ENCODE measurements at regions not wholly inside any gene's neighbourhood (a gene's known extent, or its start where the extent isn't known, plus 50 kb on each side); places are given as distances from the start of the nearest gene placed in this dataset.

GRCh38 chr18:39058386-39059000, 1492.9 kb upstream of the CELF4 start:
- DNase-seq: no peak

GRCh38 chr18:39057423-39058064, 1491.9 kb upstream of the CELF4 start:
- DNase-seq: no peak

DNA sequence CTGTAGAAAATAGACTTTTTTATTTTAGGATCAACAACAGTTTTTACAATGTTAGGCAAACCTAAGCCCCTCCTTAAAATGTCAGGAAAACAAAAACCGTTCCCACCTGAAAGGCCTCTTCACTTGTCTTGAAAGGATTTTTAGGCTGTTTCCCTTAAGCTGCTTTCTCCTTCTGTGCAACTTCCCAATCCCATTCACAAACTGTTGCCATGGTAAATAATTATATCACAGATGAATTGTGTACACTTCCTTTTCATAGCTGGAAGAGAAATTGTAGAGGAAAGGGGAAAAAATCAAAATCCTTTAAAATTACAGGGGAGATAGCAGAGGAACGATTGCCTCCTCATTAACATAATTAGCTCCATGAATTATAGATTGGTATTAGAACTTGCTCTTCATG, 1488.0 kb upstream of the CELF4 start:
- no peak for DNase-seq

- no peak for DNase-seq
Measured at GRCh38 chr18:39051013-39051412, 1485.4 kb upstream of the CELF4 start.

- no peak for DNase-seq
Measured at GRCh38 chr18:39039813-39040212, 1474.2 kb upstream of the CELF4 start.

DNA sequence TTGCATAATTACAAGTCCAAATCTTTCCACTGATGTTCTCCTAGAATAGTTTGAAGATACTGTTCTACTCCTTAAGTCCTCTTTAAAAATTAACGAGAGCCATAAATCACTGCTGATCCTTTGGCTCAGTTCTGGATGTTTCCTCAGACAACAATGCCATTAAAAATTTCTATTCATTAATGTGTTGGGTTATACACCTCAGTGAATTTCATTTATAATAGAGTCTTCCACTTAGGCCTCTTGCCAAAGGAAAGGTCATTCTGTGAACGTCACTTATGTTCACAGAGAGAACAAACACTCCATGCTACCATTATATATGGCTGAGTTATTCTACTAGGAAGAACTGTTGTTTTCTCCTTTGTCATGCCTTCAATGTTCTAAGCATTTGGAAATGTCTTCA, 1472.3 kb upstream of the CELF4 start:
- no peak for DNase-seq

DNA sequence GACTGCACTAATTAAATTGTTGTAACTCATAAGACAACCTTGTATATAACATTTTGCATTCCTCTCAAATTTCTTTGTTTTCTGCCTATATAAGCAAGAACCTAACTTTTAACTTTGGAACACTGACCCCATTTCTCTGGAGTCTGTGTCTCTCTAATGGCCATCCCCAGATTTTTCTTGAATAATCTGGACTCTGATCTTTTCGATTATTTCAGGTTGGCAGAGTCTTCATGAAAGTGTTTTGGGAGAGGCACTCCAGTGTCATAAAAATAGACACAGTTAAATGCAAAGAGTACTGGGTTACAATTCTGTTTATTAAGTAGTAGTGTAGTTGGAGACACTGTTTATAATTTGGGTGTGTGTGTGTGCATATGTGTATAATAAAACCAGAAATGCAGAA, 1467.7 kb upstream of the CELF4 start:
- no peak for DNase-seq

GRCh38 chr18:39031647-39032046, 1466.0 kb upstream of the CELF4 start:
- DNase-seq: no peak

GRCh38 chr18:39030124-39030655, 1464.6 kb upstream of the CELF4 start:
- DNase-seq: no peak

GRCh38 chr18:39025531-39025930, 1459.9 kb upstream of the CELF4 start:
- DNase-seq: no peak

GRCh38 chr18:39019989-39020388, 1454.4 kb upstream of the CELF4 start:
- DNase-seq: no peak

GRCh38 chr18:39007031-39007902, 1441.7 kb upstream of the CELF4 start:
- DNase-seq: no peak

DNA sequence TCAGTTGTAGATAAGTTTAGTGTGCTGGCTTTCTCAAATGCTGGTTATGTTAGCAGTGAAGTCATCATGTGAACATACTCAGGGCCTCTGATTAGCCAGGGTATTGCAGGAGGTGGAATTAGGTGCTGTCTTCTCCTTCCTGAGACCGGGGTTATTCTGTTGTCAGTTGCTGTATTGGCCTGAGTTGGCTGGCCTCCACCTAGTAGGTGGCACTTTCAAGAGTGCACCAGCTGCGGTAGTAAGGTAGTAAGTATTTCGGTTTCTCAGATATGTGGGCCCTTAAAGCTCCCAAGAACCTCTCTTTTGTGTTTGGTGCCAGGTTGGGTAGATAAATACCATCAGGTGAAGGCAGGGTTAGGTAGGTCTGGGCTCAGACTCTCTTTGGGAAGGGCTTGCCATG, 1430.5 kb upstream of the CELF4 start:
- DNase-seq: no peak

DNA sequence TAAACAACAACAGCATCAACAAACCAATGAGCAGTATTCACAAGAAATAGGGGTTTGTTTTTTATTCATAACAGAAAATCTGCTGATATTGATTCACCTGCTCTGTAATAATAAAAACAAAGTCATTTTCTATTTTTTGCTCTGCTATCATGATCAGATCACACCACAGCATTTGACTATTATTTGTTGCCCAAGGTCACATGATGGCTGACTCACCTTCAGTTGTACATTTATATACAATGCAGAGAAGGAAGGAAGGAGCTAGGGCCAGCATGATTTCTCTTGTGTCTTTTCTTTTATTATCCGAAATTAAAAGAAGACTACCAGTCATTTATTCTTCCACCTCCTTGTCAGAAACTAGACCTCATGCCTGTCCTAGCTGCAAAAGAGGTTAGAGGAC, 1427.7 kb upstream of the CELF4 start:
- DNase-seq: no peak

GRCh38 chr18:38984968-38985367, 1419.4 kb upstream of the CELF4 start:
- no peak for DNase-seq

- no peak for DNase-seq
Measured at GRCh38 chr18:38982072-38982471, 1416.5 kb upstream of the CELF4 start.

DNA sequence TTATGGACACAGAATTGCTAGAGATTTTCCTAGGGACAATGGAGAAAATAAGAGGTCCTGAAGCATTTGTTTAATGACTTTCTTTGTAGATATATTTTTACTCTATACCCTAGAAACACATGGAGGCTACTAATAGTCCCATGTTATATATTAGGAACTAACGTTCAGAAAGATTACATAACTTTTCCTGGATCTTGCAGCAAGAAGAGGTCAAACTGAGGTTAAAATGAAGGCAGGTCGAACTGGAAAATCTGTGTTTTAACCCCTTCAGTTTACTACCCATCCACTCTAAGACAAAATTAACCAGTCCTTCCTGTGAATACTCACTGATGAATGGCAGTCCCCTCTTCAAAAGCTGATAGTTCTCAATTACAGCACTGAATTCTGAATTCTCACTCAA, 1415.8 kb upstream of the CELF4 start:
- no peak for DNase-seq

DNA sequence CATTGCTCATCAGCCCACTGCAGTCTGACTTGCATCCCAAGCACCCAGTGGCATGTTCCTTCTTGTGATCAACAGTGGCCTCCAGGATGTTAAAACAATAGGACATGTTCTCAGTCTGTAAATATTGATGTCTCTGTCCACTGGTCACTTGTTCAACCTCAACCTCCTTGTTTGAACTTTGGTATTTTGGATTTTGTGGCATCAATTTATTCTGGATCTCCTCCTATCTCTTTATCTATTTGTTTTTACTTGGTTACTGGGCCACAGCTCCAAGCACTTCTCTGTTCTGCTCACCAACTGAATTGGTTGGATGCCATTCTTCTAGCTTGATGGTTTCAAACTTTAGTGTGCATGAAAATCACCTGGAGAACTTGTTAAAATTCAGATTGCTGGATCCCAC, 1414.8 kb upstream of the CELF4 start:
- no peak for DNase-seq

- no peak for DNase-seq
Measured at GRCh38 chr18:38972571-38972970, 1407.0 kb upstream of the CELF4 start.

DNA sequence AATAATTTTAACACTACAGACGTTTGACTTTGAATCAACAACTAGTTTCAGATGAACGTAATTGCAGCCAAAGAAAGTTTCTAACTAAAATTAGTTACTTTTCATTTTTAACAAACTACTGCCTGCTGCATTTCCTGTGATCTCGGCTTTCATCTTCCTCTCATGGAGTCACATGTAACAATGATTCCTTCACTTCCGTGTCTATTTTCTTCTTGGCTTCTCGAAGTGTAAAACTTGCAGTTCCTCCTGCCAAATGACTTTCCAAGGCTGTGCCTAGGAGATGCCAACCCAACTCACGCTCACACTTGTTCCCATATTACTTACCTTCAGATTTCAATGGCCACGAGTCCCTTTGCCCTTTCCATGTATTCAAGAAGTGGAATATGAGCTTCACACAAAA, 1406.3 kb upstream of the CELF4 start:
- no peak for DNase-seq

GRCh38 chr18:38966841-38967240, 1401.2 kb upstream of the CELF4 start:
- DNase-seq: no peak

DNA sequence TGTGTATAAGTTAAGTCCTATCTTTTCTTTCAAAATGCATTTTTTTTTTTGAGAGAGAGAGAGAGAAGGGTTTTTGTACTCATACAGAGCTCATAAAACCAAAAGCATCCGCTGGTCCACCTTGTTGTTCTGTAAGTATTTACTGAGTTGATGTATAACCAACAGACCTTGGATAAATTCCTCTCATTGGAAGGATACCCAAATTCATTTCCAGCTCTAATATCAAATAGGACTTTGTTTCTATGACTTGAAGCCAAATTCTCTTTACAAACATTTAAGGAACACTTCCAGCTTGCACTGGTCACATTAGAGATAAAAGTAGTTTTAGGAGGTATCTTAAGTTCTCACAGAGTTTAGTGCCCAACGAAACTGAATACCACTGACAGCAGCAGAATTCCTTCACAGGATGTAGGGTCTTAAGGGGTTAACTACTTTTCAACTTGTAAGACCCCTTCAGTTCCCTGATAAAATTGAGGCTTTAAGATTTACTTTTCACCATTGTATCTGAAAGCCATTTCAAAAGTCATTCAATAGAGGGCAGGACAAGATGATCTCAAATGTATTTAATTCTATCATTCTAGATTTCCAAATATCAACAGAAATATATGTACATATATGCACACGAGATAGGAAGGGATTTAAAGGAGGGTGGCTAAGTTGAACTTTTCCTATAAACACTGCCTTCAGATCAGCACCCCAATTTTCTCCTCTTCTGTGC, 1398.5 kb upstream of the CELF4 start:
- no peak for DNase-seq

DNA sequence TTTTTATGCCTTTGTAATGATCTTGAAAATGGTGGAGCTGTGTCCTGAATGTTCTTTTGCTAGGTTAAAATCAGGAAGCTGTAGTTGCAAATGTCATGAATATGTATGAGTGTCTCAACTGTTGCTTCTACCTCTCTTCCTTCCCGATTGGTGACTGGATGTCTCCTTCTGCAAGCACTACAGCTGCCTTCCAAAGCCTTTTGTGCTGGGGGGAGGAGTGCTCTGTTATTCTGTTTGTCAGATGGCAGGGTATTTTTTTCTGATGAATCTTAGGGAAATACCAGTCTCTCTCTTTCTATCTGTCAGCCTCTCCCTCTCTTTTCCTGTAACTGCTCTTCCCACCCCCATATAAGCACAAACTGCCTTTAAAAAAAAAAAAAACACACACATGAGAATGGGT, 1396.3 kb upstream of the CELF4 start:
- DNase-seq: no peak

Measured in NCI-H1048 (cell line).